Liver (tissue), 8 donors: ENCODE measurements at regions not wholly inside any gene's neighbourhood (a gene's known extent, or its start where the extent isn't known, plus 50 kb on each side); places are given as distances from the start of the nearest gene placed in this dataset.

Experiments used
- DNase-seq: peaks from one replicate; pipeline ENCODE4 v3.0.0-alpha.2; 2017; ENCODE audit warnings: low spot score
- H3K27ac ChIP-seq, 2 donors: one replicate each; pipeline ENCODE4 v1.7.0; 2013; ENCODE audit warnings: inconsistent platforms in 2 of 2, low read length in 2 of 2, control low read depth in 1 of 2, low read depth in 1 of 2, mild to moderate bottlenecking in 1 of 2
- H3K27me3 ChIP-seq, 4 donors: one replicate each; pipeline versions ENCODE4 v1.6.1 to v1.7.0; 2013; ENCODE audit warnings: low read length in 3 of 4, inconsistent platforms in 1 of 4, mild to moderate bottlenecking in 1 of 4, moderate library complexity in 1 of 4; ENCODE audit not compliant: control insufficient read depth in 4 of 4, insufficient read depth in 4 of 4
- H3K36me3 ChIP-seq, 4 donors: one replicate each; pipeline versions ENCODE4 v1.6.1 to v1.7.0; 2013; ENCODE audit warnings: low read length in 3 of 4, mild to moderate bottlenecking in 3 of 4, low read depth in 1 of 4, moderate library complexity in 1 of 4; ENCODE audit not compliant: control insufficient read depth in 4 of 4, insufficient read depth in 3 of 4
- H3K4me1 ChIP-seq, 4 donors: one replicate each; pipeline versions ENCODE4 v1.6.1 to v1.7.0; 2013; ENCODE audit warnings: low read length in 3 of 4, mild to moderate bottlenecking in 3 of 4, moderate library complexity in 1 of 4; ENCODE audit not compliant: control insufficient read depth in 4 of 4, insufficient read depth in 4 of 4
- H3K4me3 ChIP-seq, 3 donors: one replicate each; pipeline versions ENCODE4 v1.6.1 to v1.7.0; 2013; ENCODE audit warnings: low read length in 3 of 3, control low read depth in 1 of 3, low read depth in 1 of 3, mild to moderate bottlenecking in 1 of 3
- H3K9ac ChIP-seq, 2 donors: one replicate each; pipeline ENCODE4 v1.7.0; 2013; ENCODE audit warnings: low read length in 2 of 2, mild to moderate bottlenecking in 2 of 2, moderate library complexity in 2 of 2, control low read depth in 1 of 2, low read depth in 1 of 2
- H3K9me3 ChIP-seq, 4 donors: one replicate each; pipeline versions ENCODE4 v1.6.1 to v1.7.0; 2013; ENCODE audit warnings: low read length in 3 of 4; ENCODE audit not compliant: control insufficient read depth in 4 of 4
- ATF3 ChIP-seq: IDR thresholded peaks from 2 replicates; pipeline ENCODE4 v1.6.1; 2016; ENCODE audit warnings: antibody characterized with exemption
- CTCF ChIP-seq: fragments of 150-350 bp; IDR thresholded peaks from 2 replicates; pipeline ENCODE4 v1.5.1; 2017; ENCODE audit warnings: improper control_type of control experiment, low read depth, low read length; ENCODE audit not compliant: missing input control
- EGR1 ChIP-seq, 2 donors: IDR thresholded peaks; 2 replicates each; pipeline ENCODE4 v1.6.1; 2016 to 2018; ENCODE audit warnings: antibody characterized with exemption in 2 of 2, low read depth in 2 of 2
- FOXA1 ChIP-seq: IDR thresholded peaks from 2 replicates; pipeline ENCODE4 v1.6.1; 2016; ENCODE audit warnings: antibody characterized with exemption
- FOXA2 ChIP-seq: IDR thresholded peaks from 2 replicates; pipeline ENCODE4 v1.6.1; 2016; ENCODE audit warnings: antibody characterized with exemption
- GABPA ChIP-seq, 2 donors: IDR thresholded peaks in 1 of 2; conservative IDR thresholded peaks in 1 of 2; 2 replicates each; pipeline ENCODE4 v1.6.1; 2016; ENCODE audit warnings: antibody characterized with exemption in 2 of 2, mild to moderate bottlenecking in 1 of 2, moderate library complexity in 1 of 2
- HNF4A ChIP-seq, 2 donors: conservative IDR thresholded peaks; 2 replicates each; pipeline ENCODE4 v1.6.1; 2016; ENCODE audit warnings: antibody characterized with exemption in 2 of 2, mild to moderate bottlenecking in 2 of 2
- HNF4G ChIP-seq: IDR thresholded peaks from 2 replicates; pipeline ENCODE4 v1.6.1; 2016; ENCODE audit warnings: antibody characterized with exemption
- JUND ChIP-seq, 2 donors: IDR thresholded peaks; 2 replicates each; pipeline ENCODE4 v1.6.1; 2016; ENCODE audit warnings: antibody characterized with exemption in 2 of 2
- MAX ChIP-seq: IDR thresholded peaks from 2 replicates; pipeline ENCODE4 v1.6.1; 2016; ENCODE audit warnings: antibody characterized with exemption
- NR2F2 ChIP-seq: IDR thresholded peaks from 2 replicates; pipeline ENCODE4 v1.6.1; 2016; ENCODE audit warnings: antibody characterized with exemption
- RAD21 ChIP-seq, 2 donors: IDR thresholded peaks; 2 replicates each; pipeline ENCODE4 v1.6.1; 2016; ENCODE audit warnings: antibody characterized with exemption in 2 of 2, mild to moderate bottlenecking in 2 of 2
- REST ChIP-seq: IDR thresholded peaks from 2 replicates; pipeline ENCODE4 v1.6.1; 2016; ENCODE audit warnings: antibody characterized with exemption, mild to moderate bottlenecking
- RXRA ChIP-seq, 2 donors: IDR thresholded peaks; 2 replicates each; pipeline ENCODE4 v1.6.1; 2017 to 2018; ENCODE audit warnings: antibody characterized with exemption in 2 of 2, mild to moderate bottlenecking in 1 of 2
- SP1 ChIP-seq: IDR thresholded peaks from 2 replicates; pipeline ENCODE4 v1.6.1; 2018; ENCODE audit warnings: antibody characterized with exemption, mild to moderate bottlenecking
- TAF1 ChIP-seq: conservative IDR thresholded peaks from 2 replicates; pipeline ENCODE4 v1.6.1; 2016; ENCODE audit warnings: antibody characterized with exemption, mild to moderate bottlenecking
- YY1 ChIP-seq: IDR thresholded peaks from 2 replicates; pipeline ENCODE4 v1.6.1; 2016; ENCODE audit warnings: antibody characterized with exemption, mild to moderate bottlenecking
- ZBTB33 ChIP-seq: IDR thresholded peaks from 2 replicates; pipeline ENCODE4 v1.6.1; 2016; ENCODE audit warnings: antibody characterized with exemption
- WGBS: extraction: QIAGEN DNeasy Blood & Tissue Kit; methylation state at CpG from one replicate; pipeline ENCODE4 v1.1.7; 2013; 5-methylcytosine and 5-hydroxymethylcytosine counted together
- donor health status: healthy.
- donor health status: healthy.
- donor health status: healthy.
- donor health status: healthy.
- donor health status: healthy.

DNA sequence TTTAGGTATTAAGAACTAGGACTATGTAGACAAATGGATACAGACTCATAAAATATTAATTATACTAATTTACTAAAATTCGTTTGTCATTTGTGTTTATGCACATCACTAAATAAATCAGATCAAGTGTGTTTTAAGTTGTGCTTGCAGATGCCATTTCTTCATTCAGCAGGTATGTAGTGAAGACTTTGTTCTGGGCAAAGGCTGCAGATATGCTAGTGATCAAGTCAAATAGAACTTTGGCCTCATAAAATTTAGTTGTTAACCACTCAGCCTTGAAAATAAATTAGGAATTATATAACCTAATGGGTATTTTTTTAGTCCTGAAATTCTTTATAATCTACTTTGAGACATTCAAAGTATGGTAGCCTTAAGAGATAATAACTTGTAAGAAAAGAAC is 80.4 kb upstream of the TRPC4 start:
- no peak for DNase-seq
- no peaks in the 10 kb centered on the region for H3K27me3 ChIP-seq
- H3K27ac ChIP-seq, result no peak overlapping the region
- H3K9me3 ChIP-seq, result no peaks in the 10 kb centered on the region
- H3K36me3 ChIP-seq, result no peaks in the 10 kb centered on the region
- H3K4me1 ChIP-seq, result peaks cover 0 to 1% (median 0%) of the 10 kb centered on the region in 4 donors
- WGBS, result 20% methylated on average over 1 of the region's 1 CpG
- no peak overlapping the region for H3K4me3 ChIP-seq
- no peak for TF ChIP-seq FOXA2
- no peak for TF ChIP-seq HNF4G
- no peak for TF ChIP-seq RXRA (IDR thresholded peaks at IDR 0.05)
- no peak for TF ChIP-seq ZBTB33
- TF ChIP-seq SP1, result no peak
- TF ChIP-seq ATF3, result no peak
- TF ChIP-seq FOXA1, result no peak
- TF ChIP-seq YY1, result no peak
- no peak for TF ChIP-seq GABPA (IDR thresholded peaks at IDR 0.05 in 1 of 2, conservative IDR thresholded peaks at IDR 0.05 in 1 of 2)
- no peak for TF ChIP-seq EGR1 (IDR thresholded peaks at IDR 0.05; ENCODE audit: low read depth in 2 of 2)
- TF ChIP-seq TAF1, result no peak
- TF ChIP-seq RAD21 (IDR thresholded peaks at IDR 0.05), result no peak
- no peak overlapping the region for H3K9ac ChIP-seq

DNA sequence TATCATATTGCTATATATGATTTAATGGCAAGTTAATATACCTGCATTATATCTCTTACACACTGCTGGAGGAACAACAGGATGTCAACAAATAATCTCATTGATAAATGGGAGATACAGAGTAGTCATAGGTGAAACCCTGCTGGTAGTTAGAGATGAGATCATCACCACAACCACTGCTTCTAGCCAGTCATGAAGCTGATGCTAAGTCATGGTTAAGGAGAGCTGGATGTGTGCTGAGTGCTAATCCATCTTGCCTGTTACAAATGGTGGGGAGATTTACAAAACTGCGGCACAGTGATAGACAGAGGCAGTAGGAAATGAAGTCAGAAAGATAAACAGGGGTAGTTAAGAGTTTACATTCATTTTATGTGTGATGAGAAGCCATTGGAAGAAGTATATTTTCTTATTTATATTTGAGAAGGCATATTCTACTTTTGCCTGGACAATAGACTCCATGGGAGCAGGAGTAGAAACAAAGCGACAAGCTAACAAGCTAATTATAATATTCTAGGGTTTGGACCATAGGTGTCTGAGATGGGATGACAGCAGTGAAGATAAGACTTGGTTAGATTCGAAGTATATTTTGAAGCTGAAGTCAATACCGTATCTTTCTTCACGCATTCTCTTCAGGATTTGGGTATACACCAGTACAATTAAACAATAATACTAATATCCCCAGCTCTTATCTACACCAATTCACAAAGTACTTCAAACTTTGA is 78.0 kb upstream of the TRPC4 start:
- Histone ChIP-seq H3K36me3 (no peaks in the 10 kb centered on the region), H3K27ac (no peak overlapping the region), H3K4me1 (peaks cover 0 to 1% (median 0%) of the 10 kb centered on the region in 4 donors), H3K27me3 (peaks cover 0 to 2% (median 0%) of the 10 kb centered on the region in 4 donors), H3K9me3 (no peaks in the 10 kb centered on the region), H3K9ac (no peak overlapping the region), H3K4me3 (no peak overlapping the region)
- whole genome bisulfite sequencing, result 91% methylated on average over 5 of the region's 5 CpGs
- no peak for DNase-seq
- TF ChIP-seq RAD21 (IDR thresholded peaks at IDR 0.05) (no peak), TAF1 (no peak), ZBTB33 (no peak), FOXA2 (no peak), REST (no peak), FOXA1 (no peak), CTCF (no peak), NR2F2 (no peak), RXRA (IDR thresholded peaks at IDR 0.05) (no peak), HNF4A (conservative IDR thresholded peaks at IDR 0.05) (no peak), ATF3 (no peak), HNF4G (no peak), MAX (no peak), GABPA (IDR thresholded peaks at IDR 0.05 in 1 of 2, conservative IDR thresholded peaks at IDR 0.05 in 1 of 2) (no peak), SP1 (no peak), YY1 (no peak), EGR1 (IDR thresholded peaks at IDR 0.05; ENCODE audit: low read depth in 2 of 2) (no peak), JUND (IDR thresholded peaks at IDR 0.05) (no peak)
